HCT116 (cell line): ENCODE measurements at regions not wholly inside any gene's neighbourhood (a gene's known extent, or its start where the extent isn't known, plus 50 kb on each side); places are given as distances from the start of the nearest gene placed in this dataset.

Experiments used
- ATAC-seq: fragments of 200-7000 bp; cut with Tn5 transposase; 2 replicates; pipeline ENCODE4 v1.9.1; 2020; ENCODE audit warnings: mild to moderate bottlenecking, moderate library complexity
- BruUV-seq: library from RNA; stranded (reverse); fragments of 400-500 nt; replicated peaks from 2 replicates; lab custom pipeline; 2021; lab: Mats Ljungman, UMichigan
- CTCF ChIA-PET: fragments of 300-600 bp; sonication (Branson Sonifier 250); formaldehyde crosslinking; loops from one replicate; lab custom pipeline; 2021; ENCODE audit warnings: antibody characterized with exemption; lab: Charles Lee
- POLR2A ChIA-PET: fragments of 300-600, 350-600 bp; sonication (Branson Sonifier 250); formaldehyde crosslinking; loops from one replicate; lab custom pipeline; 2021; ENCODE audit warnings: antibody characterized with exemption; lab: Charles Lee
- RAD21 ChIA-PET, 2 experiments: fragments of 300-600 bp; sonication (Branson Sonifier 250); formaldehyde crosslinking; loops; one replicate each; lab custom pipeline; 2023; ENCODE audit warnings: low total read pairs in 2 of 2; ENCODE audit not compliant: uncharacterized antibody in 2 of 2, unreplicated experiment in 2 of 2, low non-redundant PET in 1 of 2; lab: Charles Lee
- DNase-seq: peaks from one replicate; pipeline ENCODE4 v3.0.0-alpha.2; 2010; ENCODE audit warnings: low read depth, low spot score
- H2AFZ ChIP-seq: fragments of 200-600 bp; shearing (Covaris generic), sonication (generic); 2 replicates; pipeline ENCODE4 v1.6.1; 2017; ENCODE audit warnings: low read depth, mixed run types, mixed read lengths, antibody characterized with exemption, low read length; ENCODE audit not compliant: poor library complexity, severe bottlenecking
- H3K27ac ChIP-seq: 2 replicates; pipeline ENCODE4 v1.5.1; 2012; ENCODE audit warnings: low read depth, low read length
- H3K27me3 ChIP-seq: fragments of 200-600 bp; sonication (generic); 2 replicates; pipeline ENCODE4 v1.6.1; 2016; ENCODE audit warnings: mixed run types, low read length, mixed read lengths; ENCODE audit not compliant: insufficient read depth
- H3K36me3 ChIP-seq, 2 experiments: fragments of 200-500 bp in 1 of 2; fragments of 200-600 bp in 1 of 2; sonication (Bioruptor generic) in 1 of 2; sonication (generic) in 1 of 2; 2 replicates each; pipeline versions ENCODE4 v1.5.1 to v1.6.1; 2014 to 2016; ENCODE audit warnings: low read length in 2 of 2, inconsistent platforms in 1 of 2, mixed read lengths in 1 of 2, mixed run types in 1 of 2; ENCODE audit not compliant: insufficient read depth in 2 of 2, control insufficient read depth in 1 of 2
- H3K4me1 ChIP-seq, 2 experiments: fragments of 200-600 bp in 1 of 2; sonication (generic) in 1 of 2; 2 replicates each; pipeline versions ENCODE4 v1.5.1 to v1.6.1; 2012 to 2017; ENCODE audit warnings: low read length in 2 of 2, inconsistent platforms in 1 of 2, mild to moderate bottlenecking in 1 of 2, mixed read lengths in 1 of 2, mixed run types in 1 of 2, moderate library complexity in 1 of 2; ENCODE audit not compliant: insufficient read depth in 2 of 2, control insufficient read depth in 1 of 2
- H3K4me2 ChIP-seq: fragments of 200-600 bp; sonication (generic); 2 replicates; pipeline ENCODE4 v1.6.1; 2017; ENCODE audit warnings: mixed run types, low read length, mixed read lengths
- H3K4me3 ChIP-seq, 2 experiments: fragments of 200-600 bp in 1 of 2; sonication (generic) in 1 of 2; replicated peaks in 1 of 2; 2 replicates each; pipeline ENCODE4 v1.5.1; 2011 to 2016; ENCODE audit warnings: low read length in 2 of 2, control low read depth in 1 of 2, low read depth in 1 of 2, mild to moderate bottlenecking in 1 of 2, mixed read lengths in 1 of 2, mixed run types in 1 of 2
- H3K79me2 ChIP-seq: fragments of 200-600 bp; sonication (generic); 2 replicates; pipeline ENCODE4 v1.6.1; 2017; ENCODE audit warnings: mild to moderate bottlenecking, mixed run types, low read length, moderate library complexity, mixed read lengths; ENCODE audit not compliant: insufficient read depth
- H3K9ac ChIP-seq: fragments of 200-600 bp; sonication (generic); 2 replicates; pipeline ENCODE4 v1.6.1; 2016; ENCODE audit warnings: low read length, mixed read lengths
- H3K9me2 ChIP-seq: fragments of 200-600 bp; sonication (generic), shearing (Covaris generic); 2 replicates; pipeline ENCODE4 v1.6.1; 2017; ENCODE audit warnings: mixed run types, mild to moderate bottlenecking, moderate library complexity; ENCODE audit not compliant: insufficient read depth
- H3K9me3 ChIP-seq, 2 experiments: fragments of 200-500 bp in 1 of 2; fragments of 200-600 bp in 1 of 2; sonication (Bioruptor generic) in 1 of 2; sonication (generic) in 1 of 2; 2 replicates each; pipeline ENCODE4 v1.6.1; 2014 to 2017; ENCODE audit warnings: low read length in 2 of 2, mixed read lengths in 2 of 2, inconsistent platforms in 1 of 2, low read depth in 1 of 2, mild to moderate bottlenecking in 1 of 2, mixed run types in 1 of 2, moderate library complexity in 1 of 2; ENCODE audit not compliant: control insufficient read depth in 1 of 2, insufficient read depth in 1 of 2
- H4K20me1 ChIP-seq: fragments of 200-600 bp; sonication (generic), shearing (Covaris generic); 2 replicates; pipeline ENCODE4 v1.6.1; 2017; ENCODE audit warnings: mixed run types, mild to moderate bottlenecking, moderate library complexity; ENCODE audit not compliant: insufficient read depth
- ATF3 ChIP-seq: IDR thresholded peaks from 2 replicates; pipeline ENCODE4 v1.6.1; 2012
- CBX3 ChIP-seq: IDR thresholded peaks from 2 replicates; pipeline ENCODE4 v1.6.1; 2012; ENCODE audit warnings: low read depth
- EZH2phosphoT487 ChIP-seq: fragments of 200-600 bp; IDR thresholded peaks from 2 replicates; pipeline ENCODE4 v1.6.1; 2018; ENCODE audit warnings: antibody characterized with exemption, borderline replicate concordance
- FOSL1 ChIP-seq: IDR thresholded peaks from 2 replicates; pipeline ENCODE4 v1.6.1; 2012; ENCODE audit warnings: low read depth
- MAX ChIP-seq: IDR thresholded peaks from 2 replicates; pipeline ENCODE4 v1.6.1; 2012
- POLR2AphosphoS5 ChIP-seq: IDR thresholded peaks from 2 replicates; pipeline ENCODE4 v1.6.1; 2011; ENCODE audit warnings: mild to moderate bottlenecking, low read depth, low read length, moderate library complexity
- REST ChIP-seq: IDR thresholded peaks from 2 replicates; pipeline ENCODE4 v1.6.1; 2012; ENCODE audit warnings: low read depth
- SIN3A ChIP-seq: IDR thresholded peaks from 2 replicates; pipeline ENCODE4 v1.6.1; 2012; ENCODE audit warnings: low read depth
- SP1 ChIP-seq: IDR thresholded peaks from 2 replicates; pipeline ENCODE4 v1.6.1; 2012; ENCODE audit warnings: low read depth
- SRF ChIP-seq: IDR thresholded peaks from 2 replicates; pipeline ENCODE4 v1.6.1; 2012; ENCODE audit warnings: low read depth
- YY1 ChIP-seq: IDR thresholded peaks from 2 replicates; pipeline ENCODE4 v1.6.1; 2011; ENCODE audit warnings: low read length, low read depth, moderate library complexity, mild to moderate bottlenecking; ENCODE audit not compliant: insufficient replicate concordance; ENCODE audit errors: extremely low read depth
- ZBTB33 ChIP-seq: IDR thresholded peaks from 2 replicates; pipeline ENCODE4 v1.6.1; 2011; ENCODE audit warnings: mild to moderate bottlenecking, low read length, moderate library complexity; ENCODE audit not compliant: insufficient replicate concordance; ENCODE audit errors: extremely low read depth
- ZFX ChIP-seq: fragments of 450-650 bp; IDR thresholded peaks from 2 replicates; pipeline ENCODE4 v1.6.1; 2017
- intact Hi-C: fragments of 100-400 bp; cut with micrococcal nuclease; formaldehyde crosslinking; loops from 2 replicates; pipeline ENCODE4 v1.10.0; 2022

GRCh38 chr2:125405816-125406215, 1250.1 kb upstream of the GYPC start:
- Histone ChIP-seq H3K9me3 (peaks cover 7 to 26% of the 10 kb centered on the region in 2 experiments; a peak in 2 of 4 replicates), H2AFZ (no peak overlapping the region), H3K36me3 (no peaks in the 10 kb centered on the region), H3K4me3 (no peak overlapping the region), H3K79me2 (no peaks in the 10 kb centered on the region), H3K4me2 (no peak overlapping the region), H3K9me2 (no peaks in the 10 kb centered on the region), H3K4me1 (no peaks in the 10 kb centered on the region), H4K20me1 (no peaks in the 10 kb centered on the region), H3K9ac (no peak overlapping the region), H3K27me3 (no peaks in the 10 kb centered on the region), H3K27ac (no peak overlapping the region)
- ChIA-PET CTCF (no interaction called here), RAD21 (no interaction called here), POLR2A (no interaction called here)
- BruUV-seq: no TSS peak
- no peak for ATAC-seq
- intact Hi-C loops: no loop called here
- TF ChIP-seq SRF: no peak
- TF ChIP-seq CBX3: no peak
- TF ChIP-seq SIN3A: no peak
- TF ChIP-seq ATF3: no peak
- TF ChIP-seq YY1: no peak
- no peak for TF ChIP-seq EZH2phosphoT487
- TF ChIP-seq ZFX: no peak
- TF ChIP-seq FOSL1: no peak
- TF ChIP-seq ZBTB33: no peak
- TF ChIP-seq POLR2AphosphoS5: no peak
- TF ChIP-seq MAX: no peak
- no peak for TF ChIP-seq REST
- no peak for TF ChIP-seq SP1
- no peak for DNase-seq
